NCI-H526 treated with DMSO at 0.1 percent for 48 hours (cell line): ENCODE measurements at regions not wholly inside any gene's neighbourhood (a gene's known extent, or its start where the extent isn't known, plus 50 kb on each side); places are given as distances from the start of the nearest gene placed in this dataset.
"Not testable (repeated sequence)": the region's sequence is repeated elsewhere in the genome, so short reads cannot be mapped to it uniquely, and the experiment has no call there.

Experiments
- DNase-seq: peaks from one replicate; lab custom pipeline; 2025; lab: John Stamatoyannopoulos, UW

- no peak for DNase-seq
These were observed 72.7 kb upstream of the NALF2 start for GRCh38 chrX:69431420-69431819.

GRCh38 chrX:69430785-69431184 lies 73.3 kb upstream of the NALF2 start:
- no peak for DNase-seq

DNA sequence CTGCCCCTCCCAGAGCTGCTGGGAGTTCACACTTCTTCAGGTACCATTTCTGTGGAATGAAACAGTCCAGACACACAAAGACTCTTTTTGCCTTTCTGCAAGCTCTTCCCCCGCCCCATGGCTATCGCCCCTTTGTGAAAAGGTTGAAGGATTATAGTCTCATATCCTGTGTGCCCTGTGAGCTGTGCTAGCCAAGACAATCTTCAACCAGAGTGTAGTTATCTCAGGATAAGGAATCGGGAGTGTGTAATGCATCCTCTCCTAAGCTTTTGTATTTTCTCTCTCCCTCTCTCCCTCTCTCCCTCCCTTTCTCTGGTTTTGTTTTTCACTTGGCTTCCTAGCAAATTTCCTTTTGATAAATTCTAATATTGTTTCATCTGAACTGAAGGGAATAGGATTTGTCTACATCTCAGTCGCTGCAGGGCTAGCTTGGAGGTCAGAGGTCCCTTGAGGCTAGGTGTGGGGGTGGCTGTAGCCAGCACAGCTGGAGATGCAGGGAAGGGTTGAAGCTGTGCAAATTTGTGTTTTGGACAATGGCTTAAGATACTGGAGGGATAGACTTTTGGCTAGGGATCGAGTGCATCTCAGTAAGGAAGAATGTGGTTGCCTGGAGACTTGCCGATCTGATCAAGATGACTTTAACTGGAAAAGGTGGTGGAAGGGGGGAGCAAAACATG lies 74.6 kb upstream of the NALF2 start:
- no peak for DNase-seq

DNA sequence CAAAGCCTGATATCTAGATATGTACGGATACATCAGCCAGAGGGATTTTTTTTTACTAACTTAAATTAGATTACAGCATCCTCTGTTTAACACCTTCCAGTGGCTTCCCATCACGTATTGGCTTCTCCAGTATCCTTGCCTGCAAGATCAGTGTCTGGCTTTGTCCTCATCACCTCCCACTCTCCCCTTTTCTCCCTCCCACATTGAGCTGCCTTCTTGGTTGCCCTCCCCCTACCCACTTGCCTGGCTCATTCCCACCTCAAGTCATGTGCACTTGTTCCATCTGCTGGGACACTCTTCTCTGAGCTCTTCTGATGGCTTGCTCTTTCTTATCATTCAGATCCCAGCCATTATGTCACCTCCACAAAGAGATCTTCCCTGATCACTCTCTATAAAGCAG lies 75.9 kb upstream of the NALF2 start:
- DNase-seq: no peak

DNA sequence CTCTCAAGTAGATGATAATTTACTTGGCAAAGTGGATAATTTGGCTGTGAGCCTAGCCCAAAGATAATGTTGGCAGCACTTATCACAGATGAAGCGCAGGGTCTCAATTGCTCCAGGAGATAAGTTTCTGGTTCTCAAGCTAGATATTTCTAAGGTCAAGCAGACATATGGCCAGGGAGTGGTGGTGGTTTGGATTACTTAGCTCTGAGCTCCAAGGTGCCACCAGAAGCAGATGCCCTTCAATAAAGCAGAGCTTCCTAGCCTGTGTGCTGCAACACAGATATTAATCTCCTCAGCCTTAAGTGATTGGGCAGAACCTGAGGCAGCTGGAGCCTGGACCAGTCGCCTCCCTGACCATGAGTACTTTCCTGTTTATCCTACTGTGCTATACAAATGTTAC lies 79.2 kb upstream of the NALF2 start:
- no peak for DNase-seq

- DNase-seq: no peak
These were observed 80.0 kb upstream of the NALF2 start for GRCh38 chrX:69424161-69424560.

GRCh38 chrX:69422208-69422607 lies 81.9 kb upstream of the NALF2 start:
- DNase-seq: not testable (repeated sequence)

GRCh38 chrX:69415698-69416097 lies 88.4 kb upstream of the NALF2 start:
- no peak for DNase-seq

- DNase-seq: no peak
These were observed 91.5 kb upstream of the NALF2 start for GRCh38 chrX:69412661-69413060.

DNA sequence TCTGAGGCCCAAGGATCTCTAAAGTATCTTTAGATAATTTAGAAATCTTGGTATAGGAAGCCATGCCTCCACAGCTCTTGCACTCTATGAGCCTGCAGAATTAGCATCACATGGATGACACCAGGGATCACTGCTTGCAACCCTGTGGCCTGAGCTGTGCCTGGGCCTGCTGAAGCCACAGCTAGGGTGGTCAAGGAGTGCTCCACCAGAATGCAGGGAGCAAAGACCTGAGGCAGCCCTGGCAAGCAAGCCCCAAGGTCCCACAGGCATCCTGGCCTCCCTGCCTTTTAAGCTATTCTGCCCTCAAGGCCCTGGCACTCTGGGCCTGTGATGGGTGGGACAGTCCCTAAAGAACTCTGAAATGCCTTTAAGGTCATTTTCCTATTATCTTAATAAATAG lies 105.2 kb upstream of the NALF2 start:
- DNase-seq: no peak

GRCh38 chrX:69396916-69397315 lies 107.2 kb upstream of the NALF2 start:
- no peak for DNase-seq

- no peak for DNase-seq
These were observed 108.8 kb upstream of the NALF2 start for GRCh38 chrX:69395306-69395705.

DNA sequence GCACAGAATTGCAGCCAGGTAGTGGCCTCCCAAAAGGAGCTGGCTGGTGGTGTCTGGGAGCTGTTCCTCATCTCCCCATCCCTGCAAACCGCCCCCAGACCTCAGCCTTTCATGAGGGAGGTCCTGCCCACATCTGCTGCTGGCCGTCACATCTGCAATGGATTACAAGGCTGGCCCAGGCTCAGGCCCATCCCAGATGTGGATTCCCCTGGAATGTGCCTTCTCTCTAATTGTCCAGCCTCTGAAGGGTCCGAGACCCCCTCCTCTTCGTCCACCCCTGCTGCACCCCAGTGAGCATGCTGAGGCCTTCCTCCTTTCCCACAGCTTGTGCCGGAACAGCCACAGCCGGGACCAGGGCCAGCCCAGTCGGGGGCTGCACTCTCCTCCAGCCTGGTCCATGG lies 115.0 kb upstream of the NALF2 start:
- no peak for DNase-seq

- DNase-seq: no peak
These were observed 115.6 kb upstream of the NALF2 start for GRCh38 chrX:69388526-69388925.

- DNase-seq: no peak
These were observed 116.3 kb upstream of the NALF2 start for GRCh38 chrX:69387567-69388487.

GRCh38 chrX:69386681-69387080 lies 117.4 kb upstream of the NALF2 start:
- no peak for DNase-seq

DNA sequence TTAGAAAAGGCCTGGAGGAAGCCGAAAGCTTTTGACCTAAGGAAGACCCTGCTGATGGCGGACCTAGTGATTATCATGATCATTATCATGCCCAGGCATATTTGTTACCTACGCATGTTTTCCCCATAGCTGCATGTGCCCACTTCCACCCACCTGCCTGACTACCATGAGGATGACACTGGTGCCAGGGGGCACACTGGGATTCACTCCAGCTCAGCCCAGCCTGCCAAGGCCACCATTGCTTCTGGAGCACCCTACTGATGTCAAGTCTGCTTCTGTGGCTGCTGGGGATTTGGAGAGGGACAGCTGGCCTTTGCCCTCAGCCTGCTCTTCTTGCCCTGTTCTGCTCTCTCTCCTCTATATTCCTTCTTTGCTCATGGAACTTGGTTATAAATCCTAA lies 124.7 kb upstream of the NALF2 start:
- DNase-seq: no peak

DNA sequence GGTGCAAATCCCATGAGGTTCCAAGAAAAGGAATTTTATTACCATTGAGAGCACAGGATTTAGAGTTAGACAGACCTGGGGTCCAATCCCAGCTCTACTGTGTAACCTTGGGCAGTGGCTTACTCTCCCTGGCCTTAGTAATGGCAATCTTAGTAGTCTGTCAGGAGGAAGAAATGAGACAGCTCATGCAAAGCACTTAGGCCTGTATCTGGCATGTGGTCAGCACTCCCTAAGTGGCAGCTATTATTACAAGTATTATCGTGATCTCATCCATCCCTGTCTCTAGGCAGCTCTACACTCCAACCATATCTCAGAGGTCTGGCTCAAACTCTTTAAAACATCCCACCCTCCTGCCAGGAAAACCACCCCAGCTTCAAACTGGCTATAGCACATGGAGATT lies 129.6 kb upstream of the NALF2 start:
- DNase-seq: no peak

GRCh38 chrX:69372435-69372834 lies 131.7 kb upstream of the NALF2 start:
- DNase-seq: no peak

GRCh38 chrX:69371159-69371558 lies 133.0 kb upstream of the NALF2 start:
- DNase-seq: no peak

- DNase-seq: no peak
These were observed 134.1 kb upstream of the NALF2 start for GRCh38 chrX:69369999-69370398.

GRCh38 chrX:69366183-69366582 lies 137.9 kb upstream of the NALF2 start:
- DNase-seq: no peak

GRCh38 chrX:69365755-69366154 lies 138.4 kb upstream of the NALF2 start:
- no peak for DNase-seq

GRCh38 chrX:69365349-69365748 lies 138.8 kb upstream of the NALF2 start:
- no peak for DNase-seq
